NCI-H526 treated with DMSO at 0.1 percent for 48 hours (cell line): ENCODE measurements at regions not wholly inside any gene's neighbourhood (a gene's known extent, or its start where the extent isn't known, plus 50 kb on each side); places are given as distances from the start of the nearest gene placed in this dataset.

ENCODE experiments used
- DNase-seq: peaks from one replicate; lab custom pipeline; 2025; lab: John Stamatoyannopoulos, UW

GRCh38 chr6:141451511-141452353 lies 681.0 kb upstream of the GJE1 start:
- no peak for DNase-seq

DNA sequence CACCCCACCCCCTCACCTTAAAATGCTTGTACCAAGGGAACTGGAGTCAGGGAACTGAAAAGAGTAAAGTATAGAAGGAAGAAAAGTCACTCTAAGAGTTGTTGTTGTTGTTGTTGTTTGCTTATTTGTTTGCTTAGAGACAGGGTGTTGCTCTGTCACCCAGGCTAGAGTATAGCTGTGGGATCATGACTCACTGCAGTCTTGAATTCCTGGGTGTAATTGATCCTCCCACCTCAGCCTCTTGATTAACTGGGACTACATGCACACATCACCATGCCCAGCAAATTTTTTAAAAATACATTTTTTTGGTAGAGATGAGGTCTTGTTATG lies 681.6 kb upstream of the GJE1 start:
- no peak for DNase-seq

GRCh38 chr6:141445928-141446628 lies 686.6 kb upstream of the GJE1 start:
- no peak for DNase-seq

GRCh38 chr6:141443668-141444289 lies 688.9 kb upstream of the GJE1 start:
- no peak for DNase-seq

- no peak for DNase-seq
Observed at GRCh38 chr6:141443032-141443431, 689.7 kb upstream of the GJE1 start.

DNA sequence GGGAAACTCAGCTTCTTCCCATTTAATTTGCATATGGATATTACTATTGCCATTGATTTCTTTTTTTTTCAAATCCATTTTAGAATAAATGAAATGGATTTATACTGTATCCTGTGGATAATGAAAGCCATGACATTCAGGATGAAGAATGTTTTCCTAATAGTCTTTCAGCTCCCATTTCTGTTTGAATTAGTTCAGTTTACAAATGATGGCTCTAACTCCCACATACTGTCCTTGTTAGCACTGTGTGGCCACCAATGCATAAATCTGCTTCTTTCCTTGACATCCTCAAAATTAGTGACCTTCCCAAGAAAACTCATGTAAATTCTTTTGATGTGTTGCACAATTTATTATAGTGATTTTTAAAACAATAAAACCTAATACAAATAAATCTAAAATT lies 693.2 kb upstream of the GJE1 start:
- no peak for DNase-seq

GRCh38 chr6:141437685-141438084 lies 695.0 kb upstream of the GJE1 start:
- DNase-seq, result no peak

DNA sequence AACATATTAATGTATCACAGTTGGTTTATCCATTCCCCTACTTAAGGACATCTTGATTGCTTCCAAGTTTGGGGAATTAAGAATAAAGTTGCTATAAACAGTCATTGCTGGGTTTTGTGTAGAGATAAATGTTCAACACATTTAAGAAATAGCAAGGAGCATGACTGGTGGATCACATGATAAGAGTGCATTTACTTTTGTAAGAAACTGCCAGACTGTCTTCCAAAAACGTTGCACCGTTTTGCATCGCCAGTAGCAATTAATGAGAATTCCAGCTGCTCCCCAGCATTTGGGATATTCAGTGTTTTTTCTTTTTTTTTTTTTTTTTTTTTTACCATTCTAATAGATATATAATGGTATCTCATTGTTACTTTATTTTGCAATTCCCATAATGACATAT lies 695.7 kb upstream of the GJE1 start:
- DNase-seq, result no peak

GRCh38 chr6:141426400-141426980 lies 706.2 kb upstream of the GJE1 start:
- no peak for DNase-seq

DNA sequence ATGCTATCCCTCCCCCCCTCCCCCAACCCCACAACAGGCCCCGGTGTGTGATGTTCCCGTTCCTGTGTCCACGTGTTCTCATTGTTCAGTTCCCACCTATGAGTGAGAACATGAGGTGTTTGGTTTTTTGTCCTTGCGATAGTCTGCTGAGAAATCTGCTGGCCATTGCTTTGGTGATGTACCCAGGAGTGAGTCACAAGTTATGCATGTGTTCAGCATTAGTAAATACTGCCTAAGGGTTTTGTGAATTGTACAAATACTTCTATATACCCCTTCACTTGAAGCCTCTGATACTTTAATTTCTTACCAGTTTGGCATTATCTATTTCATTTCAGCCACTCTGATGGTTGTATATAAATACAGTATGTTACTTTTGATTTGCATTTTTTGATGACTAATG lies 711.3 kb upstream of the GJE1 start:
- no peak for DNase-seq

DNA sequence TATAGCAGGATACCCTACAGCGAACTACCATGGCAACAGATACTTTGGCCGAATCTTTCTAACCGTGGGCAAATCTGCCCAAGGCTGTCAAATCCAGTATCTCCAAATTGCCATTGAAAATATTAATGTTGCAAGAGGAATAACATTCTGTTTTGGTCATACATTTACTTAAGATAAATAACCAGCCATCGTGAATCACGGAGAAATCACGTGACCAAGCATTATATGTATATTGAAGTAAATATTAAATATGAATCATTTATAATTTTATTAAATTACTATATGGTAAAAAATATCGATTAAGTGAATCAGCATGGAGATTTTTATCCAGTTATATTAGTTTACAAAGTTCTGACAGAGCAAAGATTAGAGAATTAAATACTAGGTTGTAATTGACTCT lies 714.6 kb upstream of the GJE1 start:
- no peak for DNase-seq

- no peak for DNase-seq
Observed at GRCh38 chr6:141415896-141416295, 716.8 kb upstream of the GJE1 start.

DNA sequence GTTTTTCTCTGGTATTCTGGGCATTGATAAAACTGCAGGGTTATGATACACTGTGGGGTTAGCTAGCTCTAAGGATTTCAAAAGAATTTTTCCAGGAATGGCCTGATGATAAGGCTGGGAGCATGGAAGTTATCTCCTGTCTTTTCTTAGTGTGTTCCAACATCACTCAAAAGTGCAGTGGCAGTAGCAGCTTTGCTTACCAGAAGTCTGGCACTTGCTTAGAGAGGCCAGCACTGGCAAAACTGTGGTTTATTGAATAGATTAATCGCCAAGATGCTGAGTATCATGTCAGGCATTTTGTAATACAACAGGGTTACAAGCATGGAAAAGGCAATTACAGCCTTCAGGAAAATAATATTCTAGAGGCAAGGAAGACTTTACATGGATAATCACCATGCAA lies 719.5 kb upstream of the GJE1 start:
- DNase-seq, result no peak

- no peak for DNase-seq
Observed at GRCh38 chr6:141406761-141407160, 726.0 kb upstream of the GJE1 start.

- DNase-seq, result no peak
Observed at GRCh38 chr6:141403827-141404226, 728.9 kb upstream of the GJE1 start.

- no peak for DNase-seq
Observed at GRCh38 chr6:141403103-141403502, 729.6 kb upstream of the GJE1 start.

GRCh38 chr6:141402489-141402888 lies 730.2 kb upstream of the GJE1 start:
- DNase-seq, result no peak

GRCh38 chr6:141401851-141402250 lies 730.9 kb upstream of the GJE1 start:
- no peak for DNase-seq

GRCh38 chr6:141401168-141401567 lies 731.6 kb upstream of the GJE1 start:
- DNase-seq, result no peak

DNA sequence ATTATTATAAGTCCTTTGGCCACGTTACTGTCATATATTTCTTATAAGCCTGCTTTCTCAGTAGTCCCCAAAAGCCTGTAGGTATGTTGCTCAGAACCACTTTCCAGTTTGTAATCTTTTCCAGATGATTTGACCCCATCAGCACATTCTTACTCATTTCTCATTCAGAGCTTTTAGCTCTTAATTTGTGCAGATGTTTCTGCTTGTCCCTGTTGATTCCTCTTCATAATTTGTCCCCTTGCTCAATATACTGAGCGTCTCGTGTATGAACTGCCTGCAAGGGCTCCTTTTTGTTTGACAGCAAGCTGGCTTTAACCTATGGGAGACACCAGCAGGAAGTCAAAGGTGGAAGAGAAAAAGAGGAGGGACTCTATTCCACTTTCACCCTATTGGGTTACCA lies 733.8 kb upstream of the GJE1 start:
- no peak for DNase-seq

DNA sequence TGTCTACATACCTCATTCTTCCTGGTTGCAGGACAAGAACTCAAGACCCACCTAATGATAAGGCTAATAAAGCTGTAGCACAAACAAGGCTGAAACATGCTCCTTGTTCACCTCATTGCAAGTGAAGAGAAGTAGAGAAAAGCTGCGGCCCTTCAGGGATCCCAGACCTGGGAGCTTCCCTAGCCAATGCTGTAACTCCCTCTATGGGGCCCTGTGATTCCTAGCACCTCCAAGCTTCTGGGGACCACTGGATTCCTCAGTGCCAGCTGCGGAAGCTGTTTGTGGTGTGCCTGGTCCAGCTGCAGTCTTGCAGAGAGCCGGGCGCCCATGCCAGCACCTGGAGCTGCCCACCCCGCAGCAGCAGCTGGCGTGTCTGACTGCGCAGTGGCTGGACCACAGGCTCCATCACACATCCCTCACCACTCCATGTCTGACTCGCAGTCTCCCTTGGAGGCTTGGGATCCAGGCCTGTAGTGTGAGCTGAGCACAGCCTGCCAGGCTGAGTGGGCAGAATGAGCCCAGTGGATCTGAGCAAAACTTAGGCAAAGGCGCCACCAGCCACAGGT lies 737.2 kb upstream of the GJE1 start:
- no peak for DNase-seq

GRCh38 chr6:141394565-141395051 lies 738.1 kb upstream of the GJE1 start:
- no peak for DNase-seq
